Natural killer cell (primary cell): ENCODE measurements at regions not wholly inside any gene's neighbourhood (a gene's known extent, or its start where the extent isn't known, plus 50 kb on each side); places are given as distances from the start of the nearest gene placed in this dataset.

Experiments used
- ATAC-seq, 3 donors: fragments of 150-1000 bp in 2 of 3; fragments of 200-7000 bp in 1 of 3; cut with Tn5 transposase; 1 replicate in 1 of 3; 2 replicates in 2 of 3; pipeline ENCODE4 v1.10.0; 2021; ENCODE audit warnings: mild to moderate bottlenecking in 2 of 3, moderate library complexity in 2 of 3
- DNase-seq, 2 donors: peaks; one replicate each; pipeline versions ENCODE4 v3.0.0 to v3.0.0-alpha.2; 2013 to 2021; ENCODE audit warnings: mixed read lengths in 1 of 2
- H3K27ac ChIP-seq: one replicate; pipeline ENCODE4 v1.5.1; 2013; ENCODE audit warnings: mild to moderate bottlenecking, low read length
- H3K27me3 ChIP-seq: one replicate; pipeline ENCODE4 v1.6.1; 2013; ENCODE audit warnings: low read length; ENCODE audit not compliant: control insufficient read depth, insufficient read depth
- H3K36me3 ChIP-seq: one replicate; pipeline ENCODE4 v1.6.1; 2013; ENCODE audit warnings: low read length; ENCODE audit not compliant: control insufficient read depth, insufficient read depth
- H3K4me1 ChIP-seq: one replicate; pipeline ENCODE4 v1.6.1; 2013; ENCODE audit warnings: low read length; ENCODE audit not compliant: control insufficient read depth, insufficient read depth
- H3K4me3 ChIP-seq: one replicate; pipeline ENCODE4 v1.5.1; 2013; ENCODE audit warnings: low read length
- H3K9me3 ChIP-seq: one replicate; pipeline ENCODE4 v1.6.1; 2013; ENCODE audit warnings: low read length; ENCODE audit not compliant: control insufficient read depth, insufficient read depth
- H3K27ac Mint-ChIP-seq, 2 donors: one replicate each; pipeline ENCODE4 v1.8.0; 2022; ENCODE audit warnings: mild to moderate bottlenecking in 2 of 2, mixed read lengths in 2 of 2, moderate library complexity in 1 of 2
- H3K27me3 Mint-ChIP-seq, 2 donors: one replicate each; pipeline ENCODE4 v1.8.0; 2022; ENCODE audit warnings: low read depth in 2 of 2, mixed read lengths in 2 of 2
- H3K36me3 Mint-ChIP-seq: one replicate; pipeline ENCODE4 v1.8.0; 2022; ENCODE audit warnings: mixed read lengths
- H3K4me1 Mint-ChIP-seq, 2 donors: one replicate each; pipeline ENCODE4 v1.8.0; 2022; ENCODE audit warnings: mixed read lengths in 2 of 2
- H3K4me3 Mint-ChIP-seq: one replicate; pipeline ENCODE4 v1.8.0; 2022; ENCODE audit warnings: mild to moderate bottlenecking, moderate library complexity, mixed read lengths
- H3K9me3 Mint-ChIP-seq, 2 donors: one replicate each; pipeline ENCODE4 v1.8.0; 2022; ENCODE audit warnings: mixed read lengths in 2 of 2
- CTCF ChIP-seq: fragments of 200-600 bp; IDR thresholded peaks from one replicate; pipeline ENCODE4 v1.8.0; 2022; ENCODE audit warnings: antibody characterized with exemption
- WGBS: methylation state at CpG from one replicate; pipeline ENCODE4 v1.1.7; 2013; ENCODE audit warnings: missing lambda C conversion rate; ENCODE audit not compliant: insufficient coverage; 5-methylcytosine and 5-hydroxymethylcytosine counted together
- intact Hi-C: fragments of 100-400 bp; cut with micrococcal nuclease; formaldehyde crosslinking; loops from one replicate; pipeline ENCODE4 v1.14.2; 2022

- H3K36me3 Mint-ChIP-seq: no peaks in the 10 kb centered on the region
- Histone ChIP-seq H3K4me1 (no peaks in the 10 kb centered on the region), H3K9me3 (no peaks in the 10 kb centered on the region), H3K36me3 (no peaks in the 10 kb centered on the region), H3K27me3 (no peaks in the 10 kb centered on the region), H3K4me3 (no peak overlapping the region), H3K27ac (no peak overlapping the region)
- intact Hi-C loops: no loop called here
- 63% methylated on average over 2 of the region's 2 CpGs for WGBS
- no peaks in the 10 kb centered on the region for H3K4me1 Mint-ChIP-seq
- no peak for TF ChIP-seq CTCF
- no peak overlapping the region for H3K27ac Mint-ChIP-seq
- H3K4me3 Mint-ChIP-seq: no peak overlapping the region
- peaks cover 17 to 18% of the 10 kb centered on the region in 2 donors for H3K9me3 Mint-ChIP-seq
- H3K27me3 Mint-ChIP-seq: no peaks in the 10 kb centered on the region
- no peak for DNase-seq
- no peak for ATAC-seq
Measured at GRCh38 chr18:71689416-71690160, 854.6 kb downstream of the CBLN2 start.

- H3K27ac Mint-ChIP-seq: no peak overlapping the region
- Histone ChIP-seq H3K4me3 (no peak overlapping the region), H3K36me3 (no peaks in the 10 kb centered on the region), H3K27ac (no peak overlapping the region), H3K27me3 (no peaks in the 10 kb centered on the region), H3K4me1 (no peaks in the 10 kb centered on the region), H3K9me3 (no peaks in the 10 kb centered on the region)
- H3K4me1 Mint-ChIP-seq: no peaks in the 10 kb centered on the region
- TF ChIP-seq CTCF: no peak
- DNase-seq: no peak
- 87% methylated on average over 4 of the region's 5 CpGs for WGBS
- H3K9me3 Mint-ChIP-seq: peaks cover 17 to 37% of the 10 kb centered on the region in 2 donors
- no peak overlapping the region for H3K4me3 Mint-ChIP-seq
- H3K27me3 Mint-ChIP-seq: no peaks in the 10 kb centered on the region
- intact Hi-C loops: no loop called here
- H3K36me3 Mint-ChIP-seq: no peaks in the 10 kb centered on the region
- no peak for ATAC-seq
Measured at GRCh38 chr18:71682591-71682990, 861.6 kb downstream of the CBLN2 start.

GRCh38 chr18:71678144-71678543 lies 866.0 kb downstream of the CBLN2 start:
- peaks cover 2 to 17% of the 10 kb centered on the region in 2 donors for H3K9me3 Mint-ChIP-seq
- Histone ChIP-seq H3K9me3 (peaks cover 4% of the 10 kb centered on the region), H3K27ac (no peak overlapping the region), H3K4me3 (no peak overlapping the region), H3K36me3 (no peaks in the 10 kb centered on the region), H3K27me3 (no peaks in the 10 kb centered on the region), H3K4me1 (no peaks in the 10 kb centered on the region)
- WGBS: 52% methylated on average over 2 of the region's 2 CpGs
- DNase-seq (no peak), ATAC-seq (no peak)
- H3K4me1 Mint-ChIP-seq: no peaks in the 10 kb centered on the region
- H3K4me3 Mint-ChIP-seq: no peak overlapping the region
- H3K36me3 Mint-ChIP-seq: no peaks in the 10 kb centered on the region
- H3K27ac Mint-ChIP-seq: no peak overlapping the region
- TF ChIP-seq CTCF: no peak
- intact Hi-C loops: no loop called here
- H3K27me3 Mint-ChIP-seq: no peaks in the 10 kb centered on the region

GRCh38 chr18:71673954-71674353 lies 870.2 kb downstream of the CBLN2 start:
- no peaks in the 10 kb centered on the region for H3K27me3 ChIP-seq
- 88% methylated on average over 10 of the region's 10 CpGs for WGBS
- intact Hi-C loops: no loop called here
- H3K4me3 ChIP-seq: no peak overlapping the region
- H3K9me3 Mint-ChIP-seq: peaks cover 2 to 6% of the 10 kb centered on the region in 2 donors
- no peak overlapping the region for H3K27ac ChIP-seq
- no peak for TF ChIP-seq CTCF
- no peak overlapping the region for H3K4me3 Mint-ChIP-seq
- no peaks in the 10 kb centered on the region for H3K4me1 ChIP-seq
- H3K9me3 ChIP-seq: peaks cover 4% of the 10 kb centered on the region
- ATAC-seq (no peak), DNase-seq (no peak)
- no peaks in the 10 kb centered on the region for H3K36me3 Mint-ChIP-seq
- no peaks in the 10 kb centered on the region for H3K4me1 Mint-ChIP-seq
- no peaks in the 10 kb centered on the region for H3K36me3 ChIP-seq
- H3K27me3 Mint-ChIP-seq: no peaks in the 10 kb centered on the region
- no peak overlapping the region for H3K27ac Mint-ChIP-seq
